Natural killer cell (primary cell): ENCODE measurements at regions not wholly inside any gene's neighbourhood (a gene's known extent, or its start where the extent isn't known, plus 50 kb on each side); places are given as distances from the start of the nearest gene placed in this dataset.

Experiments used
- ATAC-seq, 3 donors: fragments of 150-1000 bp in 2 of 3; fragments of 200-7000 bp in 1 of 3; cut with Tn5 transposase; 1 replicate in 1 of 3; 2 replicates in 2 of 3; pipeline ENCODE4 v1.10.0; 2021; ENCODE audit warnings: mild to moderate bottlenecking in 2 of 3, moderate library complexity in 2 of 3
- DNase-seq, 2 donors: peaks; one replicate each; pipeline versions ENCODE4 v3.0.0 to v3.0.0-alpha.2; 2013 to 2021; ENCODE audit warnings: mixed read lengths in 1 of 2
- H3K27ac ChIP-seq: one replicate; pipeline ENCODE4 v1.5.1; 2013; ENCODE audit warnings: mild to moderate bottlenecking, low read length
- H3K27me3 ChIP-seq: one replicate; pipeline ENCODE4 v1.6.1; 2013; ENCODE audit warnings: low read length; ENCODE audit not compliant: control insufficient read depth, insufficient read depth
- H3K36me3 ChIP-seq: one replicate; pipeline ENCODE4 v1.6.1; 2013; ENCODE audit warnings: low read length; ENCODE audit not compliant: control insufficient read depth, insufficient read depth
- H3K4me1 ChIP-seq: one replicate; pipeline ENCODE4 v1.6.1; 2013; ENCODE audit warnings: low read length; ENCODE audit not compliant: control insufficient read depth, insufficient read depth
- H3K4me3 ChIP-seq: one replicate; pipeline ENCODE4 v1.5.1; 2013; ENCODE audit warnings: low read length
- H3K9me3 ChIP-seq: one replicate; pipeline ENCODE4 v1.6.1; 2013; ENCODE audit warnings: low read length; ENCODE audit not compliant: control insufficient read depth, insufficient read depth
- H3K27ac Mint-ChIP-seq, 2 donors: one replicate each; pipeline ENCODE4 v1.8.0; 2022; ENCODE audit warnings: mild to moderate bottlenecking in 2 of 2, mixed read lengths in 2 of 2, moderate library complexity in 1 of 2
- H3K27me3 Mint-ChIP-seq, 2 donors: one replicate each; pipeline ENCODE4 v1.8.0; 2022; ENCODE audit warnings: low read depth in 2 of 2, mixed read lengths in 2 of 2
- H3K36me3 Mint-ChIP-seq: one replicate; pipeline ENCODE4 v1.8.0; 2022; ENCODE audit warnings: mixed read lengths
- H3K4me1 Mint-ChIP-seq, 2 donors: one replicate each; pipeline ENCODE4 v1.8.0; 2022; ENCODE audit warnings: mixed read lengths in 2 of 2
- H3K4me3 Mint-ChIP-seq: one replicate; pipeline ENCODE4 v1.8.0; 2022; ENCODE audit warnings: mild to moderate bottlenecking, moderate library complexity, mixed read lengths
- H3K9me3 Mint-ChIP-seq, 2 donors: one replicate each; pipeline ENCODE4 v1.8.0; 2022; ENCODE audit warnings: mixed read lengths in 2 of 2
- WGBS: methylation state at CpG from one replicate; pipeline ENCODE4 v1.1.7; 2013; ENCODE audit warnings: missing lambda C conversion rate; ENCODE audit not compliant: insufficient coverage; 5-methylcytosine and 5-hydroxymethylcytosine counted together
- intact Hi-C: fragments of 100-400 bp; cut with micrococcal nuclease; formaldehyde crosslinking; loops from one replicate; pipeline ENCODE4 v1.14.2; 2022
- TF ChIP-seq, protein P1 (sequence below): fragments of 200-600 bp; IDR thresholded peaks from one replicate; pipeline ENCODE4 v1.8.0; 2022; ENCODE audit warnings: antibody characterized with exemption

DNA sequence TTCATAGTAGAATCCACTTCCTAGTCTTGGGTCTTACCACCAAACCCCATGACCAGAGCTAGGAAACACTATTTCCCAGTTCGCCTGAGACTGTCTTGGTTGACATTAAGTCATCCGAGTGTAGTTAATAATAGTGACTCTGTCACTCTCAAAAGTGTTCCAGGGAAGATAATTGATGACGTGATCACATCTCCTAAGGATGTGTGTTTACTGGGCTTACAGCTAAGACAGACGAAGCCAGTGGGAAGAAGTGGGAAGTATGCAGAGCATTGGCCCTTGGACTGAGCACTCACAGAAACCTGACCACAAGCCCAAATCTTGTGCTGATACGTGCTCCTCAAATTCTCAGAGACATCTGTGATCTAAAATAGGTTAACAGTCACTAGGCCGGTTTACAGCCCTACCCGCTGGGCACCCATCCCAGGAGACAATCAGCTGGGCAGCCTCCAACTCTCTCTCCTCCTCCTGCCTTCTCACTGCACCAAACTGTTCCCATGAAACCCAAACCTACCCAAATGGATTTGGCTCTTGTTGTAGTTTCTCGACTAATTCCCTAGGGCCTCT lies 316.6 kb downstream of the TLE1 start:
- intact Hi-C loops: no loop called here
- no peaks in the 10 kb centered on the region for H3K36me3 ChIP-seq
- H3K9me3 ChIP-seq: no peaks in the 10 kb centered on the region
- 83% methylated on average over 8 of the region's 8 CpGs for WGBS
- H3K9me3 Mint-ChIP-seq: no peaks in the 10 kb centered on the region
- no peaks in the 10 kb centered on the region for H3K36me3 Mint-ChIP-seq
- H3K4me1 ChIP-seq: no peaks in the 10 kb centered on the region
- no peaks in the 10 kb centered on the region for H3K4me1 Mint-ChIP-seq
- no peak for ATAC-seq
- no peak overlapping the region for H3K27ac ChIP-seq
- no peak for DNase-seq
- no peak overlapping the region for H3K27ac Mint-ChIP-seq
- H3K4me3 ChIP-seq: no peak overlapping the region
- no peaks in the 10 kb centered on the region for H3K27me3 Mint-ChIP-seq
- TF ChIP-seq, protein P1, sequence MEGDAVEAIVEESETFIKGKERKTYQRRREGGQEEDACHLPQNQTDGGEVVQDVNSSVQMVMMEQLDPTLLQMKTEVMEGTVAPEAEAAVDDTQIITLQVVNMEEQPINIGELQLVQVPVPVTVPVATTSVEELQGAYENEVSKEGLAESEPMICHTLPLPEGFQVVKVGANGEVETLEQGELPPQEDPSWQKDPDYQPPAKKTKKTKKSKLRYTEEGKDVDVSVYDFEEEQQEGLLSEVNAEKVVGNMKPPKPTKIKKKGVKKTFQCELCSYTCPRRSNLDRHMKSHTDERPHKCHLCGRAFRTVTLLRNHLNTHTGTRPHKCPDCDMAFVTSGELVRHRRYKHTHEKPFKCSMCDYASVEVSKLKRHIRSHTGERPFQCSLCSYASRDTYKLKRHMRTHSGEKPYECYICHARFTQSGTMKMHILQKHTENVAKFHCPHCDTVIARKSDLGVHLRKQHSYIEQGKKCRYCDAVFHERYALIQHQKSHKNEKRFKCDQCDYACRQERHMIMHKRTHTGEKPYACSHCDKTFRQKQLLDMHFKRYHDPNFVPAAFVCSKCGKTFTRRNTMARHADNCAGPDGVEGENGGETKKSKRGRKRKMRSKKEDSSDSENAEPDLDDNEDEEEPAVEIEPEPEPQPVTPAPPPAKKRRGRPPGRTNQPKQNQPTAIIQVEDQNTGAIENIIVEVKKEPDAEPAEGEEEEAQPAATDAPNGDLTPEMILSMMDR: no peak
- no peaks in the 10 kb centered on the region for H3K27me3 ChIP-seq
- H3K4me3 Mint-ChIP-seq: no peak overlapping the region

DNA sequence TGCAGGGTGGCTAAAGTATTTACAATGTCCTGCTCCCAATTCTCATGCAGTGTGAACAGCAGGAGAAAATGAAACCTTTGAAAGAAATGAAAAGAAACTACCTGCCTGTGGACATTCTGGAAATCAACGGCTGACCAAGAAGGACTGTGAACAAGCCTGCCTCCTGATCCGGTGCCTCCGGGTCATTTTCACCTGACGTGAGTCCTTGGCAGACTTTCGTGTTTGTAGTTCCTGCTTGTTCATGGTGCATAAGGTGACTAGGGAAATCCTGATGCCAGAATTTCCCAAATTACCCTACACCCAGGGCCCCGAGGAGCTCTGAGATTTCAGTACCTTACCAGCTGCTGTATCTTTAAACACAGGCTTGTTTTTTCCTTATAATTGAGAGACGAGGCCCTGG lies 317.5 kb downstream of the TLE1 start:
- no peak for ATAC-seq

DNA sequence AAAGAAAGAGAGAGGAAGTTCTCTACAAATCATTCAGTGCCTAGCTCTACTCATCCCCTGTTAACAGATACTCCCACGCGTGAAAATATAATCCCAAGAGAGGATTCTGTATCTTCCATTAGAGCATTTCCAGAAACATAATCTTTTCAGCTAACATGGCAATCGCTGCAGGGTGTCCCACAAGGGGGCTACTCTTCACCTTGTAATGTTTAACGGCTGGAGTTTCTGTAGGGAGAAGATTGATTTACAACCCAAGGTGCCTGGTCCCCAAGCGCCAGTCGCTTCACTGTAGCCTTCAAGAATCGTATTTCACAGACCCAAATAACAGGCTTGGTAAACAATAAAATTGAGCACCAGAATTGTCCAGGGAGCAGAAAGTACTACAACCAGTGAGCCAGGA lies 318.7 kb downstream of the TLE1 start:
- Histone ChIP-seq H3K27ac (no peak overlapping the region), H3K4me3 (no peak overlapping the region), H3K36me3 (no peaks in the 10 kb centered on the region), H3K4me1 (no peaks in the 10 kb centered on the region), H3K27me3 (no peaks in the 10 kb centered on the region), H3K9me3 (no peaks in the 10 kb centered on the region)
- no peak overlapping the region for H3K4me3 Mint-ChIP-seq
- H3K27ac Mint-ChIP-seq: no peak overlapping the region
- intact Hi-C loops: no loop called here
- 89% methylated on average over 7 of the region's 7 CpGs for WGBS
- TF ChIP-seq, protein P1: no peak
- ATAC-seq: no peak
- no peaks in the 10 kb centered on the region for H3K4me1 Mint-ChIP-seq
- no peaks in the 10 kb centered on the region for H3K27me3 Mint-ChIP-seq
- DNase-seq: no peak
- H3K36me3 Mint-ChIP-seq: no peaks in the 10 kb centered on the region
- H3K9me3 Mint-ChIP-seq: peaks cover 3 to 4% of the 10 kb centered on the region in 2 donors

More for the DNA sequence above, 317.5 kb downstream of the TLE1 start:
- H3K27me3 Mint-ChIP-seq: no peaks in the 10 kb centered on the region
- no peak overlapping the region for H3K4me3 ChIP-seq
- no peaks in the 10 kb centered on the region for H3K4me1 ChIP-seq
- H3K27ac Mint-ChIP-seq: no peak overlapping the region
- no peaks in the 10 kb centered on the region for H3K9me3 ChIP-seq
- intact Hi-C loops: no loop called here
- H3K4me3 Mint-ChIP-seq: no peak overlapping the region
- 91% methylated on average over 7 of the region's 7 CpGs for WGBS
- TF ChIP-seq, protein P1: no peak
- H3K9me3 Mint-ChIP-seq: peaks cover 0 to 3% of the 10 kb centered on the region in 2 donors
- H3K4me1 Mint-ChIP-seq: no peaks in the 10 kb centered on the region
- no peaks in the 10 kb centered on the region for H3K36me3 Mint-ChIP-seq
- no peaks in the 10 kb centered on the region for H3K27me3 ChIP-seq
- no peak overlapping the region for H3K27ac ChIP-seq
- DNase-seq: no peak
- H3K36me3 ChIP-seq: no peaks in the 10 kb centered on the region

DNA sequence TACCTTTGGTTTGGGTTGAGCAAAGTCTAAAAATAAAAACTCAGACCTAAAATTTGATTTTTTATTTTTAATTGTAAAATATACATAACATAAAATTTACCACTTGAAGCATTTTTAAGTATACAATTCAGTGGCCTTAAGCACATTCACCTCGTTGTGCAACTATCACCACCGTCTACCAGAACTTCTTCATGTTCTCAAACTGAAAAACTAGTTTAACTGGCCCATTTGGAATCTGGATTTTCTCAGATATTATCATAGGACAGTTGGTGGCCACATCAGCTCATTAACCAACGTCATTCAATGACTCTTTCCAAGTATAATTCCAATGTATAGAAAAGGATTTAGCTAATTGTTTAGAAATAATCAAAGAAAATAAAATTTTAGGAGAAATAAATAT lies 319.3 kb downstream of the TLE1 start:
- H3K4me1 ChIP-seq: no peaks in the 10 kb centered on the region
- no peak overlapping the region for H3K27ac ChIP-seq
- Mint-ChIP-seq H3K4me1 (no peaks in the 10 kb centered on the region), H3K36me3 (no peaks in the 10 kb centered on the region), H3K4me3 (no peak overlapping the region), H3K9me3 (peaks cover 3 to 4% of the 10 kb centered on the region in 2 donors), H3K27ac (no peak overlapping the region), H3K27me3 (no peaks in the 10 kb centered on the region)
- 75% methylated on average over 2 of the region's 3 CpGs for WGBS
- intact Hi-C loops: no loop called here
- no peaks in the 10 kb centered on the region for H3K36me3 ChIP-seq
- H3K27me3 ChIP-seq: no peaks in the 10 kb centered on the region
- TF ChIP-seq, protein P1: no peak
- ATAC-seq (no peak), DNase-seq (no peak)
- H3K9me3 ChIP-seq: no peaks in the 10 kb centered on the region
- H3K4me3 ChIP-seq: no peak overlapping the region
